Muscle layer of colon (tissue), 2 donors: ENCODE measurements at regions not wholly inside any gene's neighbourhood (a gene's known extent, or its start where the extent isn't known, plus 50 kb on each side); places are given as distances from the start of the nearest gene placed in this dataset.
"Not testable (repeated sequence)": the region's sequence is repeated elsewhere in the genome, so short reads cannot be mapped to it uniquely, and the experiment has no call there.

Source experiments
- H3K27ac ChIP-seq: one replicate; pipeline ENCODE4 v1.7.0; 2013; ENCODE audit warnings: low read depth, mild to moderate bottlenecking, low read length, moderate library complexity
- H3K27me3 ChIP-seq, 2 donors: one replicate each; pipeline ENCODE4 v1.7.0; 2013; ENCODE audit warnings: low read length in 2 of 2, mild to moderate bottlenecking in 2 of 2; ENCODE audit not compliant: insufficient read depth in 2 of 2, control insufficient read depth in 1 of 2
- H3K36me3 ChIP-seq: one replicate; pipeline ENCODE4 v1.7.0; 2013; ENCODE audit warnings: mild to moderate bottlenecking, low read length; ENCODE audit not compliant: insufficient read depth
- H3K4me1 ChIP-seq: one replicate; pipeline ENCODE4 v1.7.0; 2013; ENCODE audit warnings: mild to moderate bottlenecking, low read length; ENCODE audit not compliant: insufficient read depth
- H3K4me3 ChIP-seq, 2 donors: one replicate each; pipeline ENCODE4 v1.7.0; 2013; ENCODE audit warnings: low read length in 2 of 2, low read depth in 1 of 2, mild to moderate bottlenecking in 1 of 2, moderate library complexity in 1 of 2
- H3K9ac ChIP-seq: one replicate; pipeline ENCODE4 v1.7.0; 2013; ENCODE audit warnings: low read length
- H3K9me3 ChIP-seq: one replicate; pipeline ENCODE4 v1.7.0; 2013; ENCODE audit warnings: mild to moderate bottlenecking, low read length
- donor health status: abdominal sarcoma.
- donor health status: Adenocarcinoma of cecum.

DNA sequence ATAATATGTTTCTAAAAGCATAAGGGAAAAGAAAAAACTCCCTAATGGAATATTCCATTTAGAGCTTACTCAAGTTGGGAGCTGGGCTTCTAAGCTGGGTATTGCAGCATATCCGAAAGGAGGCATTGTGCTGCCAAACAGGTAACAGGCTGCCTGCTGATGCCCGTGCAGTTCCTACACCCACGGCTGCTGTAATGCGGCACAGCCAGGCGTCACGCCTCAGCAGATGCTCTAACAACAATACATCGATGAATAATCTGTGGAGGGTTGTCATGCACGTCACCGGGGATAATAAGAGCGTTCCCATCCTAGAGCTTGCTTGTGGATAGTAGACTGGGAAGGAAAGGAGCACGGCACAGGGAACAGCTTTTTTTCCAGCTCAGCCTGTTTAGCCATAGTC, 1582.1 kb upstream of the SLC10A2 start:
- Histone ChIP-seq H3K4me1 (no peaks in the 10 kb centered on the region), H3K9ac (no peak overlapping the region), H3K4me3 (no peak overlapping the region), H3K27ac (no peak overlapping the region), H3K36me3 (no peaks in the 10 kb centered on the region), H3K9me3 (no peaks in the 10 kb centered on the region), H3K27me3 (no peaks in the 10 kb centered on the region)

- Histone ChIP-seq H3K27me3 (no peaks in the 10 kb centered on the region), H3K9ac (no peak overlapping the region), H3K9me3 (no peaks in the 10 kb centered on the region), H3K36me3 (no peaks in the 10 kb centered on the region), H3K27ac (no peak overlapping the region), H3K4me1 (no peaks in the 10 kb centered on the region), H3K4me3 (no peak overlapping the region)
These were observed 1579.6 kb upstream of the SLC10A2 start for GRCh38 chr13:104645786-104646185.

DNA sequence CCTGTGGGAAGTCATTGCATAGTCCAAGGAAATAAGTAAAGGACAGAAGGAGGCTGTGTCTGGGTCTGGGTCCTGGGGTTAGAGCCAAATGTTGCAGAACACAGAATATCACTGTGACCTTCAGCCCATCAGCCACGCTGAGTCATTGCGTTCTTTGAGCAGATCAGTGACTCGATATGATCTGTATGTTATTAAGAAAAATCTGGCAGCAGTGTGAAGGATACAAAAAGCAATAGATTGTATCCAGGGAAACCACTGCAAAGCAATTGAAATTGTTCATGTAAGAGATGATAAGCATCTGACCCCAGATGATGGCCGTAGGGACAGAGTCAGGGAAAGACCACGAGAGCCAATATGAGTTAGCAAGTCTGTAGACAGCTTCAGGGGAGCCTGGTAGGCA, 1575.1 kb upstream of the SLC10A2 start:
- Histone ChIP-seq H3K9me3 (no peaks in the 10 kb centered on the region), H3K9ac (no peak overlapping the region), H3K27me3 (no peaks in the 10 kb centered on the region), H3K36me3 (no peaks in the 10 kb centered on the region), H3K4me1 (no peaks in the 10 kb centered on the region), H3K4me3 (no peak overlapping the region), H3K27ac (no peak overlapping the region)

GRCh38 chr13:104635879-104636278, 1569.7 kb upstream of the SLC10A2 start:
- Histone ChIP-seq H3K4me1 (no peaks in the 10 kb centered on the region), H3K4me3 (no peak overlapping the region), H3K9me3 (no peaks in the 10 kb centered on the region), H3K27ac (no peak overlapping the region), H3K36me3 (no peaks in the 10 kb centered on the region), H3K9ac (no peak overlapping the region), H3K27me3 (no peaks in the 10 kb centered on the region)

- Histone ChIP-seq H3K36me3 (no peaks in the 10 kb centered on the region), H3K9ac (no peak overlapping the region), H3K27me3 (no peaks in the 10 kb centered on the region), H3K4me3 (no peak overlapping the region), H3K4me1 (no peaks in the 10 kb centered on the region), H3K9me3 (no peaks in the 10 kb centered on the region), H3K27ac (no peak overlapping the region)
These were observed 1567.8 kb upstream of the SLC10A2 start for GRCh38 chr13:104634016-104634415.

- no peaks in the 10 kb centered on the region for H3K27me3 ChIP-seq
- no peak overlapping the region for H3K4me3 ChIP-seq
- H3K27ac ChIP-seq: no peak overlapping the region
- H3K9ac ChIP-seq: no peak overlapping the region
- no peaks in the 10 kb centered on the region for H3K36me3 ChIP-seq
- H3K9me3 ChIP-seq: no peaks in the 10 kb centered on the region
- no peaks in the 10 kb centered on the region for H3K4me1 ChIP-seq
These were observed 1566.5 kb upstream of the SLC10A2 start for GRCh38 chr13:104632736-104633135.

GRCh38 chr13:104625201-104625600, 1559.0 kb upstream of the SLC10A2 start:
- H3K36me3 ChIP-seq: no peaks in the 10 kb centered on the region
- H3K27me3 ChIP-seq: no peaks in the 10 kb centered on the region
- no peak overlapping the region for H3K4me3 ChIP-seq
- H3K9me3 ChIP-seq: no peaks in the 10 kb centered on the region
- H3K9ac ChIP-seq: no peak overlapping the region
- H3K4me1 ChIP-seq: no peaks in the 10 kb centered on the region
- H3K27ac ChIP-seq: no peak overlapping the region

DNA sequence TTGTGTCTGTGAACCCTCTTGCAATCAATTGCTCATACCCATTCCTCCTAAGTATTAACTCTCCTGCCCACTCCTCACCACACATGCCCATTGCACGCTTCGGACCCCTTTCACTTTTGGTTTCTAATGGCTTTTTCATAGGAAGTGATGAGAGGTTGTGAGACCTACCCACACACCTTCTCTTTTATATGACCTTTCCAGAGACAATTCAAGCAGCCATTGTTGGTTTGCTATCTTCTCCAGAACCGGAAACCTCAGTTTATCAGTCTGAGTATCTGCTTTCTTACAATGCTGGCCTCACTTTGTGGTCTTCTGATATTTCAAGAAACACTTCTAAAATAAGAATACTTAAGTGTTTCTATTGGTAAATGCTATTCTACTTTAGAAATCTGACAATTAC, 1550.8 kb upstream of the SLC10A2 start:
- no peak overlapping the region for H3K9ac ChIP-seq

DNA sequence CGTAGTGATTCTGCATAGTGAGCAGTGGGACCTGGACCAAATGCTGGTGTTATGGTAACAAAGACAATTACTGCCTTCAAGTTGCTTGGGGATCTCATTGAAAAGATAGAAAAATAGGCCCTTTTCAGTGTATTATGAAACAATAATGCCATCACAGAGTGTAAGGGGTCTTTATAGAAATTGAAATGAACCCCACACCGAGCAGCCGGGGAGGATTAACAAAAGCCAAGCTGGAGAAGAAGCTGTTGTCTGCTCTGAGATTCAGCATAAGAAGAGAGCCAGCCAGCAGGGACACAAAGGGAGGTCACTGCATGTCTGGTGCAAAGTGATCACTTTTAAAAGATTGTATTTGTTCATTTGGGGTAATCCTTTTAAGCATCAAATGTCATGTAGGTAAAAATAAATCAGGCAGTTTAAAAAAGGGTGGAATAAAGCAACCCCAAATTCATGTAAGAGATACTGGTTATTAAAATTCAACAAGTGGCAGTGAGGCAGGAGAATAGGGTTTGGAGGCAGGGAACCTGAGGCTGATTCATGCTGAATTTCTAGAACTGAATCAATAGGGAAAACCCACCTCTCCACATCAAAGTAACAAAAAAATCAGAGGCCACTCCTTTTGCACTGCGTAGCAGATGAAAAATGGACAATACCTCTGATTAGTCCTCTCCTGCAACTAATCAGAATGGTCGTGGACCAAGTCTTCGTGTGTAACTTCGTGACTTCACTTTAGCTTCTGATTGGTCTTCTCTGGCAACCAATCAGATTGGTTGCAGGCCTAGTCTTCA, 1548.3 kb upstream of the SLC10A2 start:
- H3K9ac ChIP-seq: no peak overlapping the region
- no peaks in the 10 kb centered on the region for H3K36me3 ChIP-seq
- H3K27me3 ChIP-seq: no peaks in the 10 kb centered on the region
- H3K4me3 ChIP-seq: no peak overlapping the region
- no peaks in the 10 kb centered on the region for H3K9me3 ChIP-seq
- no peaks in the 10 kb centered on the region for H3K4me1 ChIP-seq
- no peak overlapping the region for H3K27ac ChIP-seq

More for the DNA sequence above, 1550.8 kb upstream of the SLC10A2 start:
- Histone ChIP-seq H3K4me3 (no peak overlapping the region), H3K4me1 (no peaks in the 10 kb centered on the region), H3K9me3 (no peaks in the 10 kb centered on the region), H3K36me3 (no peaks in the 10 kb centered on the region), H3K27ac (no peak overlapping the region), H3K27me3 (no peaks in the 10 kb centered on the region)

DNA sequence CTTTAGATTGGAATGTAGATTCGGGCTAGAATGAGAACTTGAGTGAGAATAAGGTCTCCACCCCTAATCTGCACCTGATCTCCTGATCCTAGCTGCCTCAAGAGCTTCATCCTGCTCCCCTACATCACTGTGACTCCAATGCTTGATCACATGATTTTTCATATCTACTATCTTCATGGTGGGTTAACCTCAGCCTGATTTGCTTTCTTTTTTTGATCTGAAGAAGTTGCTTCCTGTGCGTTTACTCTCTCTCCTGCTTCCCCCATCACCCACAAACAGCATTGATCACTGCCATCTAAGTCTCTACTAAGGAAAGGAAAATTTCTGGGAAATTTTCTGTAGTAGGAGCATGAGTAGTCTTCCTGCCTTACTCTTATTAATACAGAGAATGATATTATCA, 1542.1 kb upstream of the SLC10A2 start:
- H3K36me3 ChIP-seq: no peaks in the 10 kb centered on the region
- H3K9me3 ChIP-seq: no peaks in the 10 kb centered on the region
- H3K27ac ChIP-seq: no peak overlapping the region
- H3K4me3 ChIP-seq: no peak overlapping the region
- no peaks in the 10 kb centered on the region for H3K27me3 ChIP-seq
- no peak overlapping the region for H3K9ac ChIP-seq
- H3K4me1 ChIP-seq: no peaks in the 10 kb centered on the region

- not testable (repeated sequence) for H3K4me3 ChIP-seq, H3K36me3 ChIP-seq, H3K27me3 ChIP-seq, H3K4me1 ChIP-seq, H3K27ac ChIP-seq, H3K9ac ChIP-seq, H3K9me3 ChIP-seq
These were observed 1539.2 kb upstream of the SLC10A2 start for GRCh38 chr13:104605435-104605834.

DNA sequence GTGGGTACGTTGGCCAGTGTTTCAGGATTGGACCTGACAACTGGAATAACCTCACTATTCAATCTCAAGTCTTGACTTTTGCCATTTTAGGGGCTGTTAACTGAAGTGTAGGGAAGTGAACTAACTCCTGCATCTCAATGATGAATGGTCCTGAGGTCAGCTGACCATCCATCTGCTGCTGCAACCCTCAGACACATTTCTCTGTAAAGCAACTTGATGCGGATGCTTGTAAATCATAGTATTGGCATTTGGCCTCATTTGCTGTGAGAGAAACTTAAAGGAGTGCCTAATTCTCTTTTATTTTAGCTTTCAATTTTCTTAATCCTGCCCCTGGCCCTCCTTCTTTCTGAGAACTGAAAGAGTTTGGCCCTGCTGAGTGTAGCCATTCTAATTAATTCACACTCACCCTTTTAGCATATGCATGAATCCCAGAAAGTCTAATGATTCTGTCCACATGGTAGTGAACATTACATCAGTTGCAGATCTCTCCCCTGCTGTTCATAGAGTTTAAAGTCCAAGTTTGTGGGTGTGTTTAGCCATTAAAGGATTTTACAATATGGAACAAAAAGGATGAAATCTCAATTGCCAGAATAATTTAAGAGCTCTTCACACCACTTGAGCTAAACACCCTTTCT, 1531.4 kb upstream of the SLC10A2 start:
- H3K4me1 ChIP-seq: no peaks in the 10 kb centered on the region
- H3K9me3 ChIP-seq: no peaks in the 10 kb centered on the region
- H3K4me3 ChIP-seq: no peak overlapping the region
- no peak overlapping the region for H3K27ac ChIP-seq
- H3K9ac ChIP-seq: no peak overlapping the region
- no peaks in the 10 kb centered on the region for H3K27me3 ChIP-seq
- H3K36me3 ChIP-seq: no peaks in the 10 kb centered on the region
